Left lobe of liver (tissue), 2 donors: ENCODE measurements at regions not wholly inside any gene's neighbourhood (a gene's known extent, or its start where the extent isn't known, plus 50 kb on each side); places are given as distances from the start of the nearest gene placed in this dataset.

Experiments
- ATAC-seq: fragments of 200-7000 bp; cut with Tn5 transposase; one replicate; pipeline ENCODE4 v1.9.1; 2020; ENCODE audit warnings: mild to moderate bottlenecking, moderate library complexity
- DNase-seq: peaks from one replicate; pipeline ENCODE4 v3.0.0-alpha.2; 2020; ENCODE audit warnings: low spot score
- donor health status: DM: no; HTN: no; CAD: no; lungs with moderate emphysema.
- donor health status: DM: no; HTN: yes; CAD: no.

DNA sequence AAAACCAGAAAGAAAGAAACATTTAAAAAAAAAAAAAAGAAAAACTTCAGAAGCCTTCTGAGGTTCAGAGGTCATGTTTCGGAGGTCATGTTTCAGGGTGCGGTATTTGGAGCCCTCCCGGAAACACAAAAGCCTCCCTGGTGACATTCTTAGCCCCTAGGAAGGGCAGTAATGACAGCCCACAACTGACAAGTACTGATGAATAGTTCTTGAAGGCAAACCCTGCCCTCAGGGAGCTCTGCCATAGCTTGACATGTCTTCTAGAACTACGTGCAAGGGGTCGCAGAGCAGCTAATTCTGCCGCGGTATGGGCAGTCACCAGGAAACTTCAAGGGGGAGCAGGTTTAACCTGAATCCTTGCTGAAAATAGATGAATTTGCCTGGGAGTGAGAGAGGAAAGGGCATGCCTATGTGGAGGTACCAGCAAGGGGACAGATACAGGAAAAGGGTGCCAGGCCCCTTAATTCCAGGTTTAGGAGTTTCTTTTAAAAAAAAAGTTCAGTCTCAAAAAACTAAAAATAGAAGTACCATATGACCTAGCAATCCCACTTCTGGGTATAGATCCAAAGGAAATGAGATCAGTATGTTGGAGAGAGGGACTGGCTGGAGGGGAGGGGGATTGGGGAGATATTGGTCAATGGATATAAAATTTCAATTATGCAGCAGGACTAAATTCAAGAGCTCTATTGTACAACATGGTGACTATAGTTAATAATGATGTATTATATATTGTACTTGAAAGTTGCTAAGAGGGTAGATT, 98.4 kb downstream of the C9orf152 start:
- DNase-seq (no peak), ATAC-seq (no peak)

- ATAC-seq (no peak), DNase-seq (no peak)
Measured at GRCh38 chr9:110110154-110110553, 97.8 kb downstream of the C9orf152 start.

DNA sequence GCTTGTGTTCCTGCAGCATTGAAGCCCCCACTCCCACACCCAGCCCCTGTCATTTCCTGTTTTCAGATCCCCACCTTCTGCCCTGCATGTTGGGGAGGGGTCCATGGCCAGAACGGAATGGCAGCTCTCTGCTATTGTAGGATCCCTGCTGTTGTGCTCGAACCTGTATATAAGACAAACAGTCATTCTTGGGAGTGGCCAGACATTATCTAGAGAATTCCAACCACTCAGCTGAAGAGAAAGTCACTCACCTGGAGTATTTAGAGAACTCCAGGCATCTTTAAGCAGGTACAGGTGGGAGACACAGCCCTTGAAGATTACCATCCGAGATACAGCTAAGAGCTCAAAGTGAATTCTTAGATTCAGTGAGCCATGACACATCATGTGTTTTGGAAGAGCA, 96.1 kb downstream of the C9orf152 start:
- ATAC-seq (no peak), DNase-seq (no peak)

DNA sequence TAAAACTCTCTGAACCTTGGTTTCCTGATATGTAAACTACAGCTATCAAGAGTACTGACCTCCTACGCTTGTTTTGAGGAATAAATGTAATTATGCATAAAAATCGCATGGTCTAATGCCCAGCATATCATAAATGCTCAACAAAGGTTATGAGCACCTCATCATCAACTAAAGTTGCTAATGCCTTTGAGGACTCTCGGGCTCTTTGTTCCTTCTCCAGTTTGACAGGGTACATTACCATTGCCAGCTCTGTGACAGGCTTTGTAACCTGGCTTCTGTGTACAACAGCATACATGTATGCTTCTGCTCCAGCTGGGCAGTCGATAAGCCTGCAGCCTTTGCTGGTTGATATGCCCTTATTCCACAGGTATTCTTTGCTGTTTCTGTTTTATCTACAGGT, 95.2 kb downstream of the C9orf152 start:
- ATAC-seq = no peak

DNA sequence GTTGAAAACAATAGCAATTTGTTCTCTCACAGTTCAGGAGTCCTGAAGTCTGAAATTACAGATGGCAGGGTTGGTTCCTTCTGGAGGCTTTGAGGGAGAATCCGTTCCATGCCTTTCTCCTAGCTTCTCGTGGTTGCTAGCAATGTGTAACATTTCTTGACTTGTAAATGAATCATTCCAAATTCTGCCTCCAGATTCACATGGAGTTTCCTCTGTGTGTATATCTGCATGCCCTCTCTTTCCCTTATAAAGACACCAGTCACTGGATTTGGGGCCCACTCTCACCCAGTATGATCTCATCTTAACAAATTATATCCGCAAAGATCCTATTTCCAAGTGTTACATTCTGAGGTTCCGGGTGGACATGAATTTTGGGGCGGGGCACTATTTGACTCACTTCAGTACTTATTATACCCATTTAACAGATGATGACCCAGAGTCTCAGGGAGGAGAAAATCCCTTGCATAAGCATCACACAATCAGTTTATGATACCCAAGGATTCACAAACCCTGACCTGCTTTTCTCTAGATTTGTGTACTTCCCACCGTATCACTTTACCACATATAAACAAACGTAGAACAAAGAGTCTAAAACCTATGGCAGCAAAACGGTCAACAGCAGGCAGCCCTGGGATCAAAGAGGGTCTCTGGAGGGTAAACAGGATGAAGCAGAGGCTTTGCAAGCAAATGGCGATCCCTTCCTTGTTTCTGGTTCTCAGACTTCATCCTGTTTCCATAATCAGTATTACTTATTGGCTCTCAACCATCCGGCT, 93.7 kb downstream of the C9orf152 start:
- DNase-seq = no peak
- ATAC-seq = no peak

More for the DNA sequence above, 95.2 kb downstream of the C9orf152 start:
- no peak for DNase-seq

GRCh38 chr9:110114859-110115201, 93.1 kb downstream of the C9orf152 start:
- ATAC-seq = peak; percentile 63
- no peak for DNase-seq

DNA sequence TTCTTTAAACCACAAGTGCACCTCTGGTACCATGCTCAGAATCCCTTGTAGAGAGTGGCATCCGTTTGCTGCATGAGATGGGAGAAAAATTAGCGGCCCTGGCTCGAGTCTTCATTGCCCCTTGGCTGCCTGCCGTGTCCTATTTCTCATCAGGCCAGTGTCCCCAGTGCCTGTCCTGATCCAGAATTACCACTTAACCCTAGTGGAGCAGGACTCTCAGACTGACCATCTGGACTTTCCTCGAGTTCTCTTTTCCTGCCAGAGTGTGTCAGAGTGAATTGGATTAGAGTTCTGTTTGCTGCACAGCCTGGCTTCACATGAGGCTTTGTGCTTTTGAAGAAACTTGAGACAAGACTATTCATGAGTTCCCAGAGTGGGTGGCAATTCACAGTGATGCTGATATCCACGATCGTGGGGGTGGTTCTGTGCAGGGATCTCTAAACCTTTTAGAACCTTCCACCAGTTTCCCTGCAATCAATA, 92.6 kb downstream of the C9orf152 start:
- ATAC-seq (peak; percentile 79), DNase-seq (peak; percentile 58)

GRCh38 chr9:110115826-110116542, 92.0 kb downstream of the C9orf152 start:
- no peak for DNase-seq
- no peak for ATAC-seq

GRCh38 chr9:110116543-110116885, 91.4 kb downstream of the C9orf152 start:
- no peak for DNase-seq
- ATAC-seq = no peak

- DNase-seq (no peak), ATAC-seq (no peak)
Measured at GRCh38 chr9:110121170-110121569, 86.8 kb downstream of the C9orf152 start.

GRCh38 chr9:110123341-110124095, 84.4 kb downstream of the C9orf152 start:
- no peak for DNase-seq
- ATAC-seq = no peak

DNA sequence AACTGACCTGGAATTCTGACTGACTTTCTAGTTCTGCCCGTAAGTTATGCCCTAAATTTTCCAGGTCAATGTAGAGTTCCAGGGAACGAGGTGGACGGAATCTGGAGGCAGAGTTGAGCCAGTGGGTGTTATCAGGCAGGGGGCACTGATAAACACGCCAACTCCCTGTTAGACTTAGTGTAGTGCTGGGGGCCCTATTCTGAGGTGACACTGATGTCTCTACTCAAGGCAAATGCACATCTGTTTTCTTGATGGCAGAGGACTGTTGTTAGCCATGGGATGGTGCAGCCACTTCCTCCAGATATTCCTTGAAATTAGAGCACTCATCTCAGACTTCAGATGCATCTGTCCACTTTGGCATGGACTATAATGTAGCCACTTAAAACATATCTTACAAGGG, 83.5 kb downstream of the C9orf152 start:
- ATAC-seq (no peak), DNase-seq (no peak)

DNA sequence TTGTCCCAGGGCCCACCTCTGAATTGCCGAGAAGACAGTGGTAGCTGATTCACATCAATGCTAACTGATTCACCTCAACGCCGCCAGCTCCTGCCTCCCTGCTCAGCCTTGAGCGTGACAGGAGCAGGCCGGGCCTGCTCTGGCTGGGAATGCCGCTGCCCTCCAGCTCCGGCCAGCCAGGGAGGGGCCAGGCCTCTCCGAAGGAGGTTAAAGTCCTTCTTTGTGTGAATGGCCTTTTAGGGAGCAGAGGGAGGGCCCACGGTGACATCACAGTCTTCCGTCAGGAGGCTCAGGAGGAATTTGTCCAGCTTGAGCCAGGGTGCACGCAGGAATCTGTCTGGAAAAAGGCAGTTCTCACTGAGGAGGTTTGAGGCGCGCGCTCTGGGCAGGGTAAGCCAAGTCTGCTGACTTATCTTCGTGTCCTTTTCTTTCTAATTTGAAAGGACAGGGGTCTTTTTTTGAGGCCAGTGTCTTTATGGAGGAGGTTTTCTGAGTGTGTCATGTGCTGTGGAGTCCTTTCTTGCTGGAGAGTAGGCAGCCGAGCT, 82.7 kb downstream of the C9orf152 start:
- peak; percentile 95 for ATAC-seq
- DNase-seq = peak; percentile 89

DNA sequence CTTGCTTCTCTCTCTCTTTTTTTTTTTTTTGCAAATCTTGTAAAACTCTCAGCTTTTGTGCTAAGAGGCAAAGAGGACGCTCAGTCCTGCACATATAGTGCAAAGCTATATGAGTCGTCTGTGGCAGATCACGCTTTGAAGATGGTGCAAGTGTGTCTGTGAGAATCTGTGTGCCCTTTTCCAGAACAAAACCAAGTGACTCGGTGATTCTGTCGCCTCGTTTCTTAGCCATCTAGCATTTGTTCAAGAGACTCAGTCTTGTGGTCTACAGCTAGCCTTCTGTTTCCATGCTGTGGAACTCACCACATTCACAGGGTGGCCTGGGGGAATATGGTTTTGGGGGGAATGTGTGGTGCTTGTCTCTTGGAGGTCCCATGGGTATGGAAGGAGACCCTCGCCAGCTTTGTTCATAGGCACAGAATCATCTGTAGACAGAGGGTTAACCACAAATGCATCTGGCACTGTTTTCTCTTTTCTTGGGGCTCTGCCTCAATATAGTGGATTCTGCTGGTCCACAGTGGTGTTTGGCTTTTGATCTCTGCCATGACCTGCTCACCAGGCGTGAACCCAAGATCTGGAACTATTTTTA, 82.1 kb downstream of the C9orf152 start:
- no peak for DNase-seq
- no peak for ATAC-seq

DNA sequence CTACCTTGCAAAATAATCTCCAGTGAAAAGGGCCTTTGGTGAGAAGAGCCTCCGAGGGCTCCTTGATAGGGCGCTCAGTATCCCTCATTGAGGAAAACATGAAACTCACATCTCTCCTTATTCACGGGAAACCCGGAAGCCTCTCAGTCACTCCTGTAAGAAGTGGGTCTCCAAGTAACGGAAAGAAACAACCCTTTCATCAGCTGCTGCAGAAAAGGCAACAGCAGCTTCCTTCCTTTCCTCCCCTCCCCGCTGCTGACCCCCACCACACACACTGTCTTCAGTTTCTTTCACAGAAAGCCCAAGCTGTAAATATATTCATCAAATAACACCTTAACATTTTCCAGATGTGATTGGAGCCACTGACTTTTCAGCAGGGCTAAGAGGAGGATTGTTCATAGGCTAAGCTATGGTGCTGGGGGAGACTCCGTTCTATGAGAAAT, 81.4 kb downstream of the C9orf152 start:
- ATAC-seq (no peak), DNase-seq (no peak)

- peak; percentile 29 for ATAC-seq
- peak; percentile 54 for DNase-seq
Measured at GRCh38 chr9:110126986-110127864, 80.7 kb downstream of the C9orf152 start.

- ATAC-seq = no peak
Measured at GRCh38 chr9:110128664-110129329, 79.2 kb downstream of the C9orf152 start.

GRCh38 chr9:110129425-110129824, 78.5 kb downstream of the C9orf152 start:
- no peak for DNase-seq
- no peak for ATAC-seq

More at GRCh38 chr9:110128664-110129329, 79.2 kb downstream of the C9orf152 start:
- DNase-seq = no peak

- ATAC-seq = no peak
- DNase-seq = no peak
Measured at GRCh38 chr9:110130211-110130610, 77.7 kb downstream of the C9orf152 start.
